IMR-90 (cell line): ENCODE measurements at regions not wholly inside any gene's neighbourhood (a gene's known extent, or its start where the extent isn't known, plus 50 kb on each side); places are given as distances from the start of the nearest gene placed in this dataset.

Experiments used
- ATAC-seq: fragments of 200-7000 bp; cut with Tn5 transposase; 2 replicates; pipeline ENCODE4 v1.9.1; 2020; ENCODE audit warnings: low read depth, mild to moderate bottlenecking, moderate library complexity
- BruUV-seq: library from RNA; stranded (reverse); fragments of 400-500 nt; replicated peaks from 2 replicates; lab custom pipeline; 2021; lab: Mats Ljungman, UMichigan
- CTCF ChIA-PET: fragments of 300-600 bp; formaldehyde crosslinking; extraction: SDS; loops from one replicate; lab custom pipeline; 2021; ENCODE audit warnings: antibody characterized with exemption; lab: Yijun Ruan, JAX
- POLR2A ChIA-PET: fragments of 300-600 bp; sonication (Branson Sonifier 250); formaldehyde crosslinking; loops from one replicate; lab custom pipeline; 2022; ENCODE audit warnings: antibody characterized with exemption; ENCODE audit not compliant: unreplicated experiment; lab: Charles Lee
- DNase-seq: peaks from one replicate; pipeline ENCODE4 v3.0.0; 2013
- H2AFZ ChIP-seq: replicated peaks from 2 replicates; pipeline ENCODE3; 2013; ENCODE audit warnings: low read length, mild to moderate bottlenecking; ENCODE audit not compliant: poor library complexity
- H2AK5ac ChIP-seq: 2 replicates; pipeline ENCODE4 v1.6.1; 2013; ENCODE audit warnings: low read depth, low read length, inconsistent platforms
- H2AK9ac ChIP-seq: replicated peaks from 2 replicates; pipeline ENCODE3; 2013; ENCODE audit warnings: mild to moderate bottlenecking, low read depth, low read length, moderate library complexity; ENCODE audit not compliant: poor library complexity
- H2BK120ac ChIP-seq: 2 replicates; pipeline ENCODE4 v1.6.1; 2013; ENCODE audit warnings: low read depth, low read length, inconsistent platforms
- H2BK15ac ChIP-seq: 3 replicates; pipeline ENCODE4 v1.6.1; 2013; ENCODE audit warnings: low read depth, low read length, inconsistent platforms
- H2BK20ac ChIP-seq: 2 replicates; pipeline ENCODE4 v1.6.1; 2013; ENCODE audit warnings: low read depth, mild to moderate bottlenecking, inconsistent platforms, low read length, moderate library complexity
- H2BK5ac ChIP-seq: 2 replicates; pipeline ENCODE4 v1.6.1; 2013; ENCODE audit warnings: mild to moderate bottlenecking, low read depth, low read length, inconsistent platforms; ENCODE audit not compliant: poor library complexity, severe bottlenecking
- H3K14ac ChIP-seq: replicated peaks from 2 replicates; pipeline ENCODE4 v1.6.1; 2013; ENCODE audit warnings: low read depth, low read length, inconsistent platforms
- H3K18ac ChIP-seq: 2 replicates; pipeline ENCODE4 v1.6.1; 2013; ENCODE audit warnings: low read depth, low read length, control low read depth
- H3K23ac ChIP-seq: 2 replicates; pipeline ENCODE4 v1.6.1; 2013; ENCODE audit warnings: low read depth, low read length, inconsistent platforms
- H3K27ac ChIP-seq: 2 replicates; pipeline ENCODE4 v1.5.1; 2013; ENCODE audit warnings: mild to moderate bottlenecking, control low read depth, low read length; ENCODE audit not compliant: insufficient read depth
- H3K27me3 ChIP-seq: 2 replicates; pipeline ENCODE4 v1.6.1; 2013; ENCODE audit warnings: low read length; ENCODE audit not compliant: control insufficient read depth, insufficient read depth
- H3K36me3 ChIP-seq: 2 replicates; pipeline ENCODE4 v1.6.1; 2013; ENCODE audit warnings: low read length, mixed read lengths; ENCODE audit not compliant: control insufficient read depth, insufficient read depth
- H3K4ac ChIP-seq: 2 replicates; pipeline ENCODE4 v1.6.1; 2013; ENCODE audit warnings: low read depth, low read length, inconsistent platforms
- H3K4me1 ChIP-seq: 2 replicates; pipeline ENCODE4 v1.6.1; 2013; ENCODE audit warnings: low read length, mixed read lengths; ENCODE audit not compliant: control insufficient read depth, insufficient read depth
- H3K4me2 ChIP-seq: 2 replicates; pipeline ENCODE4 v1.6.1; 2013; ENCODE audit warnings: low read depth, mild to moderate bottlenecking, control low read depth, low read length, moderate library complexity
- H3K4me3 ChIP-seq: 2 replicates; pipeline ENCODE4 v1.5.1; 2013; ENCODE audit warnings: low read depth, mild to moderate bottlenecking, control low read depth, low read length, moderate library complexity; ENCODE audit not compliant: insufficient read depth
- H3K56ac ChIP-seq: 2 replicates; pipeline ENCODE4 v1.6.1; 2013; ENCODE audit warnings: low read length, inconsistent platforms; ENCODE audit not compliant: insufficient read depth; ENCODE audit errors: extremely low read depth
- H3K79me1 ChIP-seq, 2 experiments: 2 replicates each; pipeline ENCODE4 v1.6.1; 2013; ENCODE audit warnings: low read length in 2 of 2, inconsistent platforms in 1 of 2, low read depth in 1 of 2
- H3K9ac ChIP-seq: 2 replicates; pipeline ENCODE4 v1.6.1; 2013; ENCODE audit warnings: low read depth, low read length, control low read depth
- H3K9me1 ChIP-seq: 2 replicates; pipeline ENCODE4 v1.6.1; 2013; ENCODE audit warnings: low read length, inconsistent platforms; ENCODE audit not compliant: insufficient read depth
- H3K9me3 ChIP-seq: 2 replicates; pipeline ENCODE4 v1.6.1; 2013; ENCODE audit warnings: low read length; ENCODE audit not compliant: control insufficient read depth, insufficient read depth
- H4K20me1 ChIP-seq: 2 replicates; pipeline ENCODE4 v1.6.1; 2013; ENCODE audit warnings: low read length, inconsistent platforms; ENCODE audit not compliant: insufficient read depth
- H4K5ac ChIP-seq: 2 replicates; pipeline ENCODE4 v1.6.1; 2013; ENCODE audit warnings: mild to moderate bottlenecking, low read depth, low read length, control low read depth
- H4K8ac ChIP-seq, 2 experiments: 2 replicates each; pipeline ENCODE4 v1.6.1; 2013; ENCODE audit warnings: low read depth in 2 of 2, low read length in 2 of 2, control low read depth in 1 of 2, inconsistent platforms in 1 of 2
- H4K91ac ChIP-seq: 2 replicates; pipeline ENCODE4 v1.6.1; 2013; ENCODE audit warnings: low read depth, low read length, inconsistent platforms; ENCODE audit not compliant: insufficient read depth
- MXI1 ChIP-seq: IDR thresholded peaks from 2 replicates; pipeline ENCODE4 v1.6.1; 2012; ENCODE audit warnings: low read depth, mild to moderate bottlenecking, low read length, moderate library complexity, borderline replicate concordance
- WGBS, 2 experiments: methylation state at CpG; one replicate each; pipeline versions ENCODE4 v1.1.5 to v1.1.7; 2013; ENCODE audit warnings: missing lambda C conversion rate in 2 of 2; ENCODE audit not compliant: insufficient read length in 1 of 2; ENCODE audit errors: extremely low coverage in 2 of 2; 5-methylcytosine and 5-hydroxymethylcytosine counted together
- dilution Hi-C: fragments of 300-500 bp; cut with HindIII; formaldehyde crosslinking; loops from one replicate; pipeline ENCODE4 v1.14.3; 2018; ENCODE audit warnings: low sequenced_read_pairs; ENCODE audit not compliant: unreplicated experiment
- in situ Hi-C: fragments of 300-500 bp; cut with MboI; formaldehyde crosslinking; loops from 3 replicates; pipeline ENCODE4 v1.14.3; 2019; ENCODE audit warnings: low sequenced_read_pairs, inconsistent platforms, mixed read lengths
- intact Hi-C: fragments of 100-400 bp; cut with micrococcal nuclease; formaldehyde crosslinking; loops from 2 replicates; pipeline ENCODE4 v1.10.0; 2022

DNA sequence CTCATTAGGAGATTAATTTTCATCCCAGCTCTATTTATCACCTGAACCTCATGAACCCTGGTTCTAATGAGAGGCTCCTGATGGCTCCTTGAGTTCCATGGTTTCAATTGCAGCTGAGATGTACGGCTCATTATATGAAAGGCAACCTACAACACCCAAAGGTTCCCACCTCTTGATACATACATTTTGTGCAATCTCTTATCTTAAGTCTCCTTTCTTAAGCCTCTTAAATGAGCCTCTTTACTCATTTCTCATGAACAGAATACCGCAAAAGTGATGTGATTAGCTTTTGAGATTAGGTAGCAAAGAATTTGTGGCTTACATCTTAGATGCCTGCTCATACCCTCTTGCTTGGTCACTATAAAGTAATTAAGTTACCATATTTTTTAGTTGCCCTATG is 1964.0 kb upstream of the CDH6 start:
- Histone ChIP-seq H3K18ac (no peak overlapping the region), H3K4ac (no peak overlapping the region), H2AK9ac (no peak overlapping the region), H3K14ac (no peak overlapping the region), H3K9ac (no peak overlapping the region), H2BK5ac (no peak overlapping the region), H4K91ac (no peak overlapping the region), H3K36me3 (no peaks in the 10 kb centered on the region), H3K27me3 (no peaks in the 10 kb centered on the region), H3K4me2 (no peak overlapping the region), H4K20me1 (no peaks in the 10 kb centered on the region), H3K56ac (no peak overlapping the region), H3K79me1 (no peaks in the 10 kb centered on the region), H4K5ac (no peak overlapping the region), H3K4me1 (no peaks in the 10 kb centered on the region), H4K8ac (no peak overlapping the region), H3K27ac (no peak overlapping the region), H2BK20ac (no peak overlapping the region), H2AFZ (no peak overlapping the region), H2BK15ac (no peak overlapping the region), H3K9me3 (peaks cover 2% of the 10 kb centered on the region; the same call in 1 of the 2 replicates), H2BK120ac (no peak overlapping the region), H2AK5ac (no peak overlapping the region), H3K4me3 (no peak overlapping the region), H3K23ac (no peak overlapping the region), H3K9me1 (no peaks in the 10 kb centered on the region)
- DNase-seq (no peak), ATAC-seq (no peak)
- ChIA-PET POLR2A (no interaction called here), CTCF (no interaction called here)
- intact Hi-C loops (no loop called here), dilution Hi-C loops (no loop called here), in situ Hi-C loops (no loop called here)
- no CpG with 5 or more reads among the region's 2 CpGs for WGBS, 2 experiments
- TF ChIP-seq MXI1, result no peak
- no TSS peak for BruUV-seq
